HUDEP-2 (cell line): ENCODE measurements at regions not wholly inside any gene's neighbourhood (a gene's known extent, or its start where the extent isn't known, plus 50 kb on each side); places are given as distances from the start of the nearest gene placed in this dataset.

Experiments
- DNase-seq, 76 experiments: peaks; one replicate each; lab custom pipeline; 2025; ENCODE audit not compliant: unreplicated experiment in 76 of 76; lab: John Stamatoyannopoulos, UW

GRCh38 chr10:2871673-2872219, 195.6 kb upstream of the PFKP start:
- no peak for DNase-seq

- DNase-seq = no peak
These were observed 196.7 kb upstream of the PFKP start for GRCh38 chr10:2870654-2871053.

GRCh38 chr10:2867788-2868299, 199.5 kb upstream of the PFKP start:
- no peak for DNase-seq

- no peak for DNase-seq
These were observed 200.8 kb upstream of the PFKP start for GRCh38 chr10:2866569-2866968.

- no peak for DNase-seq
These were observed 205.6 kb upstream of the PFKP start for GRCh38 chr10:2861632-2862210.

GRCh38 chr10:2858452-2858851, 208.9 kb upstream of the PFKP start:
- no peak for DNase-seq

- DNase-seq = no peak
These were observed 210.8 kb upstream of the PFKP start for GRCh38 chr10:2856598-2856997.

- DNase-seq = no peak
These were observed 214.6 kb upstream of the PFKP start for GRCh38 chr10:2852574-2853323.

GRCh38 chr10:2851566-2851965, 215.8 kb upstream of the PFKP start:
- DNase-seq = no peak

GRCh38 chr10:2850202-2850601, 217.1 kb upstream of the PFKP start:
- no peak for DNase-seq

- no peak for DNase-seq
These were observed 222.4 kb upstream of the PFKP start for GRCh38 chr10:2844925-2845324.

GRCh38 chr10:2839081-2839725, 228.1 kb upstream of the PFKP start:
- DNase-seq = peak in 29 of 76 experiments; percentile 1 to 49 (median 12)

GRCh38 chr10:2837674-2838073, 229.7 kb upstream of the PFKP start:
- no peak for DNase-seq

- no peak for DNase-seq
These were observed 230.3 kb upstream of the PFKP start for GRCh38 chr10:2836921-2837662.

GRCh38 chr10:2834214-2834613, 233.1 kb upstream of the PFKP start:
- DNase-seq = no peak

GRCh38 chr10:2831509-2831908, 235.8 kb upstream of the PFKP start:
- no peak for DNase-seq

GRCh38 chr10:2828741-2829140, 238.6 kb upstream of the PFKP start:
- DNase-seq = no peak

- no peak for DNase-seq
These were observed 240.7 kb upstream of the PFKP start for GRCh38 chr10:2826675-2827074.

- no peak for DNase-seq
These were observed 241.5 kb upstream of the PFKP start for GRCh38 chr10:2825841-2826240.

- DNase-seq = no peak
These were observed 249.3 kb upstream of the PFKP start for GRCh38 chr10:2817940-2818636.
